Left colon (tissue), 2 donors: ENCODE measurements at regions not wholly inside any gene's neighbourhood (a gene's known extent, or its start where the extent isn't known, plus 50 kb on each side); places are given as distances from the start of the nearest gene placed in this dataset.
"Not testable (repeated sequence)": the region's sequence is repeated elsewhere in the genome, so short reads cannot be mapped to it uniquely, and the experiment has no call there.

ENCODE experiments used
- ATAC-seq: fragments of 200-7000 bp; cut with Tn5 transposase; one replicate; pipeline ENCODE4 v1.9.1; 2020; ENCODE audit warnings: mild to moderate bottlenecking, moderate library complexity
- DNase-seq, 2 donors: peaks; one replicate each; pipeline ENCODE4 v3.0.0-alpha.2; 2020
- intact Hi-C, 2 donors: fragments of 100-400 bp; cut with DNase I in 1 of 2; cut with micrococcal nuclease in 1 of 2; formaldehyde crosslinking; loops; one replicate each; pipeline versions ENCODE4 v1.11.2 to v1.14.0; 2022; cut with DNase I, micrococcal nuclease
- donor health status: DM: no; HTN: no; CAD: no.
- donor health status: DM: yes; HTN: yes; CAD: no.

DNA sequence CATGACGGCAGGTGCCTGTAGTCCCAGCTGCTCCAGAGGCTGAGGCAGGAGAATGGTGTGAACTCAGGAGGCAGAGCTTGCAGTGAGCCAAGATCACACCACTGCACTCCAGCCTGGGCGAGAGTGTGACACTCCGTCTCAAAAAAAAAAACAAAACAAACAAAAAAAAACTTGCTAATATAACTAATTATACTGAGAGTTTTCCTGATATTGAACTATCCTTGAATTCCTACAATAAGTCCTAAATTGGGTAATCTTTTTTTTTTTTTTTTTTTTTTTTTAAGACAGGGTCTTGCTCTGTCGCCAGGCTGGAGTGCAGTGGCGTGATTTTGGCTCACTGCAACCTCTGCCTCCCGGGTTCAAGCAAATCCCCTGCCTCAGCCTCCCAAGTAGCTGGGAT is 122.7 kb upstream of the ATF7IP start:
- intact Hi-C loops, ATAC-seq, DNase-seq: not testable (repeated sequence)

DNA sequence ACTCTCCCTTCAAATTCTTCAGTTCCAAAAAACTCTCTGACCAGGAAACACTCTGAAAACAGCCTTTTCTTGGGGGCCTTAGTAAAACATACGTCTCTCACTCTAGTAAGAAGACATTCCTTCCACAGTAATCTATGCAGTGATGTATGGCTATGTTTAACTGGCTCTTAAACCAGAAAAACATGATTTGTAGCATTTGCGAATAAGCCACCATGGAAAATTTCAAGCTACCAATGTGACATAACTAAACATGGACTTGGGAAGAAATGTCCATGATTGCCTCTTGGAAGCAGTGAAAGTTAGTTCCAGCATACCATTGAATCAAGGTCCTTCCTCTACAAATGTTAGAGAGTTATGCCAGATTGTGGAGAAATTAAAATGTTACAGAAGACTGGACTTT is 121.5 kb upstream of the ATF7IP start:
- ATAC-seq (no peak), DNase-seq (no peak)
- intact Hi-C loops: no loop called here

DNA sequence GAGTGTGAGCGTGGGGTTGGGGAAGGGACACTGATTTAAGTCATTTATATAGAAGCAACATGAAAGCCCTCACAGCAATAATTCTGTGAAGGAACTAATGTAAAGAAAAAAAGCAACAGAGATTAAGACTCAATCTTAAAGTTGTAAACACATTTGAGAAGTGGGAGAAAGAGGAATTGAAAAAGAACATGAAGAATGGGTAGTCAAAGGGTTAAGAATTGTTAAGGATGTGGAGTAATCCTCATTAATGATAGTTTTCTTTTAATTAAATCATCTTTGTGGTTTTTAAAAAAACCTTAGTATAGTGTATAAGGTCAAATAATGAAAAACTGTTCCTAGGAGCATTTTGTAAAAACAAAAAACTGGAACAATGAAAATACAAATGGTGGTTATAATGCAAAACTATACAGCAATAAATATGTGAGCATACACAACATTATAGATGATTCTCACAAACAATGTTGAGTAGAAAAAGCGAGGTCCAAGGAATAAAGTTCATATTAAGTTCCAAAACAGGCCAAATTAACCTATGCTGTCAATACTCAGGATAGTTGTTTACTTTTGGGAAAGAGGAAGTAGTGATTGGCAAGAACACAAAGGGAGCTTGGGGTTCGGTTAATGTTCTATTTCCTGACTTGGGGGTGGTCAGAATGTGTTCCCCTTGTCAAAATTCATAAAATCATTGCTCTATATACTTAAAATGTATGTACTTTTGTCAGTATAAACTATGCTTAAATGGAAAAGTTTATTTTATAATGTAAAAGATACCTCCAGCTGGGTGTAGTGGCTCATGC is 120.4 kb upstream of the ATF7IP start:
- ATAC-seq (no peak), DNase-seq (no peak)
- intact Hi-C loops: no loop called here

DNA sequence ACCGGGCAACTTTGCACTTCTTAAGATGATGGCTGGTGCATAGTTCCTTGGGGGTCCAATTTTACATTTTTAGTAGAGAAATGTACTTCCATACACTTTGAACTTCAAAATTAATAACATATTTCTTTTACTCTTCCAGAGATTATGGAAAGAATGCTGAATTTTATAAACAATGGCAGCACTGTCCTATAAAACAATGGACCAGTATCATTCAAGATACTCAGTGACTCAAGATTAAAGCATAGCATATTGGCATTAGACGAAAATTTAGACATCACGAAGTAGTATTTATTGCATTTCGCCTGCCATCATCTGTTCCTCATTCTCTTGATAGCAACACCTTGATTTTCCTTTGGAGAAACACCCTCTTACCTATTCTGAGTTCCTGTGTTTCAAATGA is 118.3 kb upstream of the ATF7IP start:
- intact Hi-C loops: no loop called here
- ATAC-seq: no peak
- no peak for DNase-seq

DNA sequence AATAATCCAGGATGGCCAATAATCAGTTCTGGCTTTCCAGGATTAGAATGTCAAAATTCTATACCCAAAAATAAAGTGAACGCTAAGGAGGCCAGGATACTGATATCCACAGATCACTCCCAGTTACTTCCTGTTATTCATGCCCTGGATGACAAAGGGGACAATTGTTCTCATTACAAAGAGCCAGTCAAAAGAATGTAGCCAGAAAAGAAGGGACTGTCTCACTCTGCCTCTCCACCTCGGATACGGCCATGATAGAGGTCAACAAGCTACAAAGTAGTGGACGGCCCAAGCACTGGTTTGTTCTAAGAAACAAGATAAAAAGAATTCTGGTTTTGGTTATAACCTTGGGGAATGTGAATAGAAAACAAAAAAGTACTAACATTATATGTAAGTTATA is 116.1 kb upstream of the ATF7IP start:
- intact Hi-C loops: no loop called here
- ATAC-seq (peak; percentile 70), DNase-seq (no peak)

DNA sequence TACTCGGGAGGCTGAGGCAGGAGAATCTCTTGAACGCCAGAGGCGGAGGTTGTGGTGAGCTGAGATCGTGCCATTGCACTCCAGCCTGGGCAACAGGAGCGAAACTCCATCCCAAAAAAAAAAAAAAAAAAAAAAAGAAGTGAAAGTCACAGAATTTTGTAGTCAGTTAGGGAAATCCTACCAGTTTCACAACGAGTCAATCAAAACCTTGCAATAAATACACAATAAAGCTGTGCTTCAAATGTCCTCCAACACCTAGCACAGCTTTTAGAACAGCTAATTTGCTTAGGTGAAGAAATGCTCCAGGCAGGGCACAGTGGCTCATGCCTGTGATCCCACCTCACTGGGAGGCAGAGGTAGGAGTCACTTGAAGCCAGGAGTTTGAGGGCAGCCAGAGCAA is 112.8 kb upstream of the ATF7IP start:
- intact Hi-C loops: loop anchor here in 1 of 2 donors (10.0 kb wide), 1 partner anchor 162 kb away; no protein-coding TSS in a partner anchor
- ATAC-seq (no peak), DNase-seq (no peak)

DNA sequence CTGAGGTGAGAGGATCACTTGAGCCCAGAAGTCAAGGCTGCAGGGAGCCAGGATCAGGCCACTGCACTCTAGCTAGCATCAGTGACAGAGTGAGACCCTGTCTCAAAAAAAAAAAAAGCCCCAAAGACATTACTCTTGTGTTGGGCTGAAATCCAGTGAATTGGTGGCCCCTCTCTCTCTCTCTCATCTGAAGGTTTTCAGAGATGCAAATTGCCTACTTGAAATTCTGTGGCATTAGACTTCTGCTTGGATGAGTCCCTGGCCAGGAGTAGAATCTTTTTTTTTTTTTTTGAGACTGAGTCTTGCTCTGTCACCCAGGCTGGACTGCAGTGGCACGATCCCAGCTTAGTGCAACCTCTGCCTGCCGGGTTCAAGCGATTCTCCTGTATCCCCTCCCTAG is 112.0 kb upstream of the ATF7IP start:
- DNase-seq: no peak
- intact Hi-C loops: loop anchor here in 1 of 2 donors (10.0 kb wide), 1 partner anchor 161 kb away; no protein-coding TSS in a partner anchor
- ATAC-seq: no peak

DNA sequence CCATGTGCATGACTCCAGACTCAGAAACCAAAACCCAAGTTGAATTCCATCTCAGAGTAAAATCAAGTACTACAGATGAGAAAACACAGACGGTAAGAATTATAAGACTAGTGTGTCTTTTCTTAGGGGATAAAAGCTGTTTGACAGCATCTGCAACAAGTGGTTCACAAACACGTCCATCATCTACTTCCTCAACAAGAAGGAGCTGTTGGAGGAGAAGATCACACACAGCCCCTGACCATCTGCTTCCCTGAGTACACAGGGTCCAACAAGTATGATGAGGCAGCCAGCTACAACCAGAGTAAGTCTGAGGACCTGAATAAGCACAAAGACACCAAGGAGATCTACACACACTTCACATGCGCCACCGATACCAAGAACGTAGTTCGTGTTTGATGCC is 110.7 kb upstream of the ATF7IP start:
- intact Hi-C loops: loop anchor here in 1 of 2 donors (10.0 kb wide), 1 partner anchor 160 kb away; no protein-coding TSS in a partner anchor

DNA sequence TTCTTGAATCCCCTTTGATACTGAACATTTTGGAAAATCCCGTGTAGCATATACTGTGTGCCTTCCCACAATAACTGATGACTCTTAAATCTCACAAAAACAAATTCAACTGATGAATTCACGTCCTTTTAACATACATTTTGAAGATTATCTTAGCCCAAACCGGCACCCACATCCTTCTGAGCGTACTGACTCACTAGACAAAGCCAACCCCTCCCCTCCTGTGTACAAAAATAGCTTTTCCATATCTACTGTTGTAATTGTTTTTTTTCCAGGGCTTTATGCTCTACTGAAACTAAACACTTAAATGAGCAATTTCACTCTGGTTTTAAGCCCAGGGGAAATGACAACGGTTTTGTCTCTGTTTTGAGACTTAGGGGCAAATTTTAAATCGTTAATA is 109.4 kb upstream of the ATF7IP start:
- intact Hi-C loops: loop anchor here in 1 of 2 donors (10.0 kb wide), 1 partner anchor 159 kb away; no protein-coding TSS in a partner anchor
- ATAC-seq: no peak
- DNase-seq: no peak

More for the DNA sequence above, 110.7 kb upstream of the ATF7IP start:
- DNase-seq: no peak
- ATAC-seq: no peak

DNA sequence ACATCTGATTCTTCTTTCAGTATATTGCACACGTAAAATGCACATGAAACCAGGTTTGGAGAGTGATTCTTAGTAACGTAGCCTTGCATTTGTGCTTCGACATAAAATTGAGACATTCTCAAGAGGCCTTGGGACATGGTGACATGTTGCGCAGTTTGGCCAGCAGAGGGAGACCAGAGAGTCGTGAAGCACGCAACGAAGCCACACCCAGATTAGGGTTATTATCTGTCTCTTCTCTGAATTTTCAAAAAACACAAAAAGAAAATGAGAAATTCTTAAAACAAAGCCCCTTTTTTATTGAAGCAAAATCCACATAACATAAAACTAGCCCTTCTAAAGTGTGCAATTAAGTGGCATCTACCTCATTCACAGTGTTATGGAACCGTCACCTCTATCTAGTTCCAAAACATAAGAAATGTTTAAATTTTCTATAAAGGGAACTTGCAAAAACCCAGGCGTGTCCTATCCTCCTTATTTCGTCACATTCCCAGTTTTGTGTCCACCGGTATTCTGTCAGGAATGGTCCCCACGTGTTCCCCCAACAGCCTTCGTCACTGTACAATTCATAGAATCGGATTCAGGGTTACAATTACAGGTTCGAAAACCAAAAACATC is 108.8 kb upstream of the ATF7IP start:
- intact Hi-C loops: loop anchor here in 1 of 2 donors (10.0 kb wide), 1 partner anchor 158 kb away; no protein-coding TSS in a partner anchor
- ATAC-seq: no peak
- DNase-seq: peak; percentile 61 to 74

DNA sequence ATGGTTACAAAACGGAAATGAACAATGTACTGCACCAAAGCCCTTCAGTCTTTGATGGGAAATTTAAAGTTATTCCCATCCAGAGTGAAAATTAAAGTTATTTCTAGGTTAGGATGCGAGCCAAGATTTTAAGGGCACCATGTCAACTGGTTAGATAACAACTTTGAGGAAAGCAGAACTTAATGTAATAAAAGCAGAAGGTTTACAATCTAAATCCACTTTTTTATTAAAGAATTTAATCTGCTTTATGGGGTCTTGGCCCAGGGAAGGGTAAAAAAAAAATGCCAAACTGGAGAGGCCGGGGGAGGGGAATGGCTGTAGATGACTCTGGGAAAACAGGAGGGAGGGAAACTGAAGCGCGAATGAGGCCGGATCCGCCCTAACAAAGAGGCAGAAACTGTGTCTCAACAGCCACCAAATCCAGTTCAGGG is 108.2 kb upstream of the ATF7IP start:
- intact Hi-C loops: loop anchor here in 1 of 2 donors (10.0 kb wide), 1 partner anchor 157 kb away; no protein-coding TSS in a partner anchor
- DNase-seq (no peak), ATAC-seq (no peak)

DNA sequence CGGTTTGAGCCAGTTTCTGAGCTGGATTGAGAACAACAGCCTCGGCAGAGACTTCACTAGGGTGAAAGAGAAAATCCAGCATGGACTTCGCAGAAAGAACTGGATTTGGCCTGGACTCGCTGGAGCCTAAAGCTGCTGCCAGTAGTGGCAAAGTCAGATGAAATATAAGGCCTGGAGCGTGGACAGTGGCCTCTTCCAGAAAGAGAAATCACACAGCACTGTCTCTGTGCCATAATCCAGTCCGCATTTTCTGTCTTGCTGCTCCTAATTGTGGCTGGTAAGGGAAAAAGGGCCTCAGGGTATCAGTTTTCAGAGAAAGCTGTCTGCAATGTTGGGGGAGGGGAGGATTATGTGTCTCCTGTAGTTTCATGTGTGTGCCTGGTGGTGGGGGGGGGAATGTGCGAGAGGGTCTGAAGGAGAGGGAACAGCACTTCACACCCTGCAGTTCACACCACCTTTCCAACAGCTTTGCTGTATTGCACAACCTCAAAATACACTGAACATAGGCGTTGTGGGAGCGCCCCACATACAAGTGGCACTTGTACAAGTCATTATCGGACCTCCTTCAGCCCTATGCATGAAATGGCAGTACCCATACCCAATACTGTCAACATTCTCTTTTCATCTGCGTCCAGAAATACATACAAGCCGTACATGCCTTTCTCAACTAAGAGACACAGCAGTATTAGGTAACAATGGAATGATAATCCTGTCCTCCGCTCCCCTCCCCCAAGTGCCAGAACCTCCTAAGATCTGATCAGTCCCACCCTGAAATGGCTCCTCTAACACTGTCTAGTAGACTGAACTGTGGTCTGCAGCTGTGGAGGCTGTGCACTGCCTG is 107.5 kb upstream of the ATF7IP start:
- intact Hi-C loops: loop anchor here in 1 of 2 donors (2.0 to 10.0 kb wide), 2 partner anchors 109 to 157 kb away; no protein-coding TSS in a partner anchor
- peak; percentile 63 for ATAC-seq
- DNase-seq: peak; percentile 92 to 93

GRCh38 chr12:14258575-14258940 is 106.9 kb upstream of the ATF7IP start:
- intact Hi-C loops: loop anchor here in 1 of 2 donors (2.0 to 10.0 kb wide), 2 partner anchors 108 to 156 kb away; no protein-coding TSS in a partner anchor
- DNase-seq (no peak), ATAC-seq (no peak)

- DNase-seq: no peak
- intact Hi-C loops: loop anchor here (2.0 to 10.0 kb wide), 3 partner anchors 105 to 155 kb away; partner anchors contain the start of gene ATF7IP (in 1 of the 2)
- ATAC-seq: no peak
Observed at GRCh38 chr12:14259481-14260010, 105.9 kb upstream of the ATF7IP start.

- intact Hi-C loops: loop anchor here in 1 of 2 donors (10.0 kb wide), 1 partner anchor 104 kb away; the partner anchor contains the start of gene ATF7IP
- DNase-seq: peak; percentile 94 to 95
- ATAC-seq: peak; percentile 82
Observed at GRCh38 chr12:14260011-14260993, 105.2 kb upstream of the ATF7IP start.

GRCh38 chr12:14261096-14261495 is 104.4 kb upstream of the ATF7IP start:
- peak in 1 of 2 donors; percentile 45 for DNase-seq
- intact Hi-C loops: loop anchor here in 1 of 2 donors (10.0 kb wide), 1 partner anchor 104 kb away; the partner anchor contains the start of gene ATF7IP
- no peak for ATAC-seq

- intact Hi-C loops: loop anchor here in 1 of 2 donors (10.0 kb wide), 1 partner anchor 103 kb away; the partner anchor contains the start of gene ATF7IP
- DNase-seq (no peak), ATAC-seq (no peak)
Observed at GRCh38 chr12:14261861-14262260, 103.6 kb upstream of the ATF7IP start.
